ENCODE measurements at regions not wholly inside any gene's neighbourhood (a gene's known extent, or its start where the extent isn't known, plus 50 kb on each side); places are given as distances from the start of the nearest gene placed in this dataset.

DNA sequence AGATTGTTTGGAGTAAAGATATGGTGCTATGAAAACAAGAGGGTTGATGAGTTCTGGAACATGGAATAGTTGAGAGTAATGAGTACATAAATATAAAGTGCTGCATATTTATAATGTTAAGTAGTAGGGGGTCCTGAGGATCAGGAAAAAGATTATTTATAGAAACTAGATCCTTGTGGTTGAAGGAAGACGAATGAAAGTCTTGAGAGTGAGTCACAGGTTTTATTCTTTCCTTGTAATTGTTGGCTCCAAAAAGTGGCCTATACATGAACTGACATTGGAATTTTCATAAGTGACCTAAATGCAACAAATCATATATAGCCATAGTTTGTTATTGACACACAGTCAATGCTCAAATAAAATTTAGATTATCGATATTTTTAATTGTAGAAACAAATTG is 440.4 kb upstream of the PRICKLE1 start:
- peak in 1 of 2 donors; percentile 41 for DNase-seq (ENCODE audit: low read depth in 2 of 2)

DNA sequence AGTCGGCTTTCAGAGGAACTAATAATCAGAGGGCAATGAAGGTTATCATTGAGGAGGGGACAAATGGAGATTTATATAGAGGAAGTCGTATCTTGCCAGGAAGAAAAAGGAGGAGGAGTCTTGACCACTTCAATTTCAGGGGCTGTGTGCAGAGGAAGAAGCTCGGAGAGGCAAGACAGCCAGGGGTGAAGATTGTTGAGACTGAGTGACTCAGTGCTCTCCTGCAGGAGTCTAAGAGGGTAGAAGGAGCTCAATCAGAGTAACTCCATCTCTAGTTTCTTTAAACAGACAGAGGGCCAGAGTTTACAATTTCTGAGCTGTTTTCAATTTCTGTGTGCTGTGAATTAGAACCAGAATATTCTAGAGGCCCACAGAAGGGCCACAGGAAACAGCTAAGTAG is 439.3 kb upstream of the PRICKLE1 start:
- no peak for DNase-seq (ENCODE audit: low read depth in 2 of 2)

- DNase-seq (ENCODE audit: low read depth in 2 of 2), result no peak
Observed at GRCh38 chr12:43022838-43023237, 433.3 kb upstream of the PRICKLE1 start.

GRCh38 chr12:43015090-43015737 is 425.7 kb upstream of the PRICKLE1 start:
- no peak for DNase-seq (ENCODE audit: low read depth in 2 of 2)

GRCh38 chr12:43011383-43011926 is 421.9 kb upstream of the PRICKLE1 start:
- DNase-seq (ENCODE audit: low read depth in 2 of 2), result no peak

DNA sequence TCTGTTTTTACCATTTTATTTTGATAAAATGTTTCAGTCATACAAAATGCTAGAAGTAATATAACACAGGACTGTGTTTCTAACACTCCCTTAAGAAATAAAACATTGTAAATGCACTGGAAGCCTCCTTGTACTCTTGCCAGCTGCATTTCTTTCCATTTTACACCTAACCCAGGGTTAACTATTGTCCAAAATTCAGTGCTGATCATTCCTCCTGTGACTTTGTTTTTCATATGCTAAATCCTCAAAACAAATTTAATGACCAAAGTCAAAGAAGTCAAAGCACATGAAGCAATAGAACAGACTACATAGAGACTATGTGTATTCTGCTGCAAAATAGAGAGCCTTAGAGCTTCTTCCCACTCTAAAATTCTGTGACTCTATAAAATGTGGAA is 420.3 kb upstream of the PRICKLE1 start:
- no peak for DNase-seq (ENCODE audit: low read depth in 2 of 2)

DNA sequence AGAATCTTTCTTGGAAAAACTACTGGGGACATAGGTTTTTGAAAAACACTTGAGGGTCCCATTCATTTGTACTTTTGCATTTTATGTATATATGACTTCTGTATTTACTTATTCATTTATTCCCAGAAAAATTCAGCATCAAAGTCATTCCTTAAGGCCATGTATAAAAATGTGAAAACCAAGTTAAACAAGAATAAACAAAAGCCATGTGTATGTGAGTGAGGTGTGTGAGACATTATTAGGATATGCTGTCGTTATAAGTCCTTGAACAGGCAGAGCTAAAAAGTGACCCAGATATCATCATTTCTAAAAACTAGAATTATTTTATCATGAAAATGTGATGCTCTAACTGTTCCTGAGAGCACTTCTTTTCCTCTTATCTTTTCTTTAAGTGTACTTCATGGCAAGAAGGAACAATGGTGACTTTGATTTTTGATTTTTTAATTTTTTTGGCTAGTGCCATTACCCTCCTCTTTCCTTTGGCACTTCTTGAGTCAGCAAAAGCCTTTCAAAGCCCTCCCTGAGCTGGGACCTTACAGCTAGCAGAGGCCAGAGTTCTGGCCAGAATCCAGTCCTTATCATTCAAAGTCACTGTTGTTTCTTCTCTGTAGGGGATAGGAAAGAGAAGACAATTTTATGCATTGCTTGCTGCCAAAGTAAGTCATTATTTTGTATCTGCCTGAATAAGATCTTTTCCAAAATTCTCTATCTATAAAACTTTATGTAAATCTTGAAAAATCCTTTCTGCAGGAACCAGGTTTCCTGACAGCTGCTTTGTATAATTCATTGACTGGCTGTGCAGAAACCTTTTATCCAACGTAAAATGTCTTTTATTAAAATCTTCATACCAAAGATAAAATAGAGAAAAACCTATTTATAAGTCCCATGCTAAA is 419.7 kb upstream of the PRICKLE1 start:
- DNase-seq (ENCODE audit: low read depth in 2 of 2), result peak in 1 of 2 donors; percentile 11

GRCh38 chr12:43004908-43005307 is 415.4 kb upstream of the PRICKLE1 start:
- peak in 1 of 2 donors; percentile 13 for DNase-seq (ENCODE audit: low read depth in 2 of 2)

DNA sequence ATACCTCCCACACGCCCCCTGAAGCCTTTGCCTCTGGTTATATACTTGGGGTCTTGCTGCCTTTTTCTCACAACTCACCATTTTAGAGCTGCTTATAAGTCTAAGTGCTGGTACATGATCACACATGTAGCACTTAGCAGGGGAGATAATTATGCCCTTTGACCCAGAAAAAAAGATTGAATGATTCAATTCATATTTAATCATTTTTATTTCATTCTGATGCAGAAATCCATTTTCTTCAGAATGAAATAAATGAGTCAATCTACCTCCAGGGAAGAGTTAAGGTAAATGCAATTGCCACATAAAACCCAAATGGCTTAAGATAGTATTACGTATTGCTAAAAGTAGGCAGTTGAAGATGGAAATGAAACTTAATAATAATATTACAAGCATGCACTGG is 414.6 kb upstream of the PRICKLE1 start:
- no peak for DNase-seq (ENCODE audit: low read depth in 2 of 2)

DNA sequence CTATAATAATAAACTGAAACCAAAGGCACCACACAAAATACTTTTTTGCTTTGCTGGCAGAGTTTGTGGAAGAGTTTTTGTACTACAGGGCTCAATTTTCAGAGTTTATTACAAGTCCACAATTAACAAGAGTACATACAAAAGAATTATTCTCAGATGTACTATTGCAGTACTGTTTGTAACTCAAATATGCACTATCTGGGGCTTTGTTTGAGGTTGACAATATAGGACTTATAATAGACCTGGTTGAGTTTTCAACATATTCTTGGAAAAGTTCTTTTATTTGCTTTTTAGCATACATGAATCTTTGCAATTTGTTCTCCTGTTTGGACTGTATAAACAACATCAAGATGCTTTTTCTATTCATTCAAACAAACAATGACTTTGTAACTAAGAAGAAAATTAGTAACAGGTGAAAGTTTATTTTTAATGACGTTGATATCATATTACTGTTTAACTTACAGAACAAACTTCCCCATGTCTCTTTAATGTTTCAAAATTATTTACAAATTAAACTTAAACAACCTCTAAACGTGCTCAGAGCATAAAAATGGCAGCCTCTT is 407.4 kb upstream of the PRICKLE1 start:
- DNase-seq (ENCODE audit: low read depth in 2 of 2), result no peak

GRCh38 chr12:42992826-42993225 is 403.3 kb upstream of the PRICKLE1 start:
- DNase-seq (ENCODE audit: low read depth in 2 of 2), result no peak

DNA sequence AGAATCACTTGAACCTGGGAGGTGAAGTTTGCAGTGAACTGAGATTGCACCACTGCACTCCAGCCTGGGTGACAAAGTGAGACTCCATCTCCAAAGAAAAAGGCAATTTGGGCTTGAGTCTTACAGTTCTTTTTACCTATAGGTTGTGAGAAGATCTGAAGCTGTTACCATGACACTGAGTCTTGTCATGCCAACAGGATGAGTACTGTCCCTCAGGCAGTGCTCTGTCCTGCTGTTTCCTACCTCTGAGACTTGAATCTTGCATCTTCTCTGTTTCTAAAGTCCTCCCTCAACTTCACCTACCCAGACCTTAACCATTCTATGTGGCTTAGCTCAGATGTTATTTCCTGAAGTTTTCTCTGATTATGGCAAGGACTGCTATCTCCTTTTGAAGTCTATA is 400.8 kb upstream of the PRICKLE1 start:
- no peak for DNase-seq (ENCODE audit: low read depth in 2 of 2)

DNA sequence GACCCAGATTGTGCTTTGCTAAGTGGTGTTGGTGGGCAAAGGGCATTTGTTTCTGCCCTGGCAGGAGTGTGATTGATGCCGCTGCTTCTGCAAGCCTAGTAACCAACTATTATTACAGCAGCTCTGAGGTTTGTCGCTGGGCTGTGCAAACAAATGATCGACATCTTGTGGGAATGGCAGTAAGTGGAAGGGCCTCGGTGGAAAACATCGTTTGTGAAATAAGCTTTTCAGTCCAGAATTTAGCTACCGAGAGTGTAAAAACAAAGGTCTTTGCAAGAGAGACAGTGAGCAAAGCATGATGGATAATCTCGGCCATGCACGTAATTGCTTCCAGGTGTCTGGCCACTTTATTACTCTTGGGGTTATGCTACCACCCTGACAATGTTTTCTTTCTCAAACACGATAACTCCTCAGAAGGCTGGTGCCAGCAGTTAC is 397.7 kb upstream of the PRICKLE1 start:
- no peak for DNase-seq (ENCODE audit: low read depth in 2 of 2)

DNA sequence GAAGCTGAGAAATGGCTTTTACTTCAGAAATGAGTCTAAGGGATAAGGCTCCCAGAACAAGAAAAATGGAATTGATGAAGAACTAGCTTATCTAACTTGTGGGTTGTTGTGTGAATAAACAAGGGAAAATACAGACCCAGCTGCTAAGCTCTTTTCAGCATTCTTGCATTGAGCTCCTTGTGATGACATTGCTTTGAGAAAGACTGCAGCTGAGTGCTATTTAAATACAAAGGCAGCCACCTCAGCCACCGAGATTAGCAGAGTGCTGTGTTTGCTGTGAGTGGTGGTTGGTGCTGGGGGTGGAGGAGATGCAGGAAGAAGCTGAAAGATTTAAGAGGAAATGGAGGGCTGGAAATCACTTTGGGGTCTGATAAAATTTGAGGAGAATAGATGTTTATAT is 396.0 kb upstream of the PRICKLE1 start:
- no peak for DNase-seq (ENCODE audit: low read depth in 2 of 2)

GRCh38 chr12:42982828-42983227 is 393.3 kb upstream of the PRICKLE1 start:
- DNase-seq (ENCODE audit: low read depth in 2 of 2), result no peak

GRCh38 chr12:42981379-42981778 is 391.8 kb upstream of the PRICKLE1 start:
- no peak for DNase-seq (ENCODE audit: low read depth in 2 of 2)

DNA sequence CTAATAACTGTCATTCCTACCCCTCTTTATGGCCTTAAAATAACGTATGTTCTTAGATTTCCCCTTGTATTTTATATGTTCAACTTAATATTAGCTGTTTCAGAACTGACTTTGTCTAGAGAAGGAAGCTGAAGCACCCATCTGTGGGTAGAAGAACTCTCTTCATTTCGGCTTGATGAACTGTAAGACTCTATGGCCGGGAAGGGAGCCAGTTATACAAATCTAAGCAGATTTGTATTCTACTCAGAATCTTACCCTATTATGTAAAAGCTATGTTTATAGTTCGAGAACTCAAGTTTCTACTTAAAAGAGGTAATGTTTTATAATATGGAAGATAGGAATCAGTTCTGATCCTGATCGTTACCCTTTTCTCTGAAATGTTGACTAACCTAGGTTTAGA is 390.9 kb upstream of the PRICKLE1 start:
- no peak for DNase-seq (ENCODE audit: low read depth in 2 of 2)

- DNase-seq (ENCODE audit: low read depth in 2 of 2), result no peak
Observed at GRCh38 chr12:42979746-42980145, 390.2 kb upstream of the PRICKLE1 start.

DNA sequence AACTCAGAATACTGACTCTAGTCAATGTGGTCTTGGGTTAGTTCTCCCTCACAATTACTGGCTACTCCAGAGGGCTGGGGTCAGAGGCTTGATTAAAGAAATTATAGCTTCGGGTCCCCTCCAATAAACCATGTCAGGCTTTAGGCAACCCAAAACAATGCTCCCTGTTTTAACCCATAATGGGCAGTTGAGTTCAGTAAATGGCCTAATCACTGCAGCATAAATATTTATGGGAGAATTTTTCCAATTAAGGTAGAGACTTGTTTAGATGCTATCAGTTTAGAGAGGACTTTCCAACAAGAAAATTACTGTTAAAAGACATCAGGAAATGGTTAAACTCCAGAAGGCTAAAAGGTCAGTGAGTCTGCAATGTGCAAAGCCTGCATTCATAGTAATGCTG is 389.2 kb upstream of the PRICKLE1 start:
- DNase-seq (ENCODE audit: low read depth in 2 of 2), result no peak

- no peak for DNase-seq (ENCODE audit: low read depth in 2 of 2)
Observed at GRCh38 chr12:42977451-42978230, 388.1 kb upstream of the PRICKLE1 start.

DNA sequence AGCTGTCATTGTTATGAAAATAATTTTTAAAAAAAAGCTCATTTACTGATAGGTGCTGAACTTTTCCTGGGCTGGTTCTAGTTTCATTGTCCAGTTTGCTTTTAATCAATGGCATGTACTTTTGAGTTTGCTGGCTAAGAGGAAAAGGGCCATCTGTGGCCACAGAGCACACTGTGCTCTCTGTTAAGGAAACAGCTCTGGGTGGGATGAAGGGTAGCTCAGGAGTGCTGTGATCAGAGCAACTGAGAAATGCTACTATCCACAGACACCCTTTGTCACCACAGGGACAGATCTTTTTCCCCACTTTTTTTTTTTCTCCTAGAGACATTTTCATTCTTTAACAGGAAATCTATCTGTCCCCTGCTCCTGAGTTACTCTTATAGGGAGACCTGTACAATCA is 387.1 kb upstream of the PRICKLE1 start:
- DNase-seq (ENCODE audit: low read depth in 2 of 2), result no peak

DNA sequence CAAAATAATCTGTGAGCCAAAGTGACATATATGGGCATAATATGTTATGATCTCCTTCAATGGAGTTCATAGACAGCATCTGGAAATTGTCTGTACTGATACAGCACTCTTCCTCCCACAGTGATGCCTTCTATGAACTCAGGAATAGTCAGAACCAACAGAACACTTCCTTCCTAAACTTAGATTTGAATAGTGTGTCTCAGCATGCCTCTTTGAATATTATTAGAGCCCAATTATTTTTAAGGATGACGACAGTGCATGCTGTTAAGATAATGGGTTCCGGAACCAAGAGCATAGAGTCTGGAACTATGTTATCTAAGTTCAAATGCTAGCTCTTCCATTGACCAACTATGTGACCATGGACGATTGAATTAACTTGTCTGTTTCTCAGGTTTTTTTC is 386.6 kb upstream of the PRICKLE1 start:
- DNase-seq (ENCODE audit: low read depth in 2 of 2), result no peak

Data from dermis microvascular lymphatic vessel endothelial cell (primary cell).